Astrocyte (in vitro differentiated cells and primary cell): ENCODE measurements at regions not wholly inside any gene's neighbourhood (a gene's known extent, or its start where the extent isn't known, plus 50 kb on each side); places are given as distances from the start of the nearest gene placed in this dataset.
"Not testable (repeated sequence)": the region's sequence is repeated elsewhere in the genome, so short reads cannot be mapped to it uniquely, and the experiment has no call there.

Experiments used
- CTCF ChIP-seq: IDR thresholded peaks from 2 replicates; pipeline ENCODE4 v1.5.1; 2011; ENCODE audit warnings: low read depth, mild to moderate bottlenecking, inconsistent platforms, low read length, moderate library complexity; ENCODE audit not compliant: insufficient read depth
- EZH2 ChIP-seq: IDR thresholded peaks from 2 replicates; pipeline ENCODE4 v1.6.1; 2012; ENCODE audit warnings: mild to moderate bottlenecking, low read length, inconsistent platforms; ENCODE audit not compliant: insufficient read depth

- not testable (repeated sequence) for TF ChIP-seq CTCF, EZH2
Observed at GRCh38 chr22:23436354-23437106, 143.6 kb downstream of the IGLL1 start.
